Right lobe of liver (tissue), 6 donors: ENCODE measurements at regions not wholly inside any gene's neighbourhood (a gene's known extent, or its start where the extent isn't known, plus 50 kb on each side); places are given as distances from the start of the nearest gene placed in this dataset.

Experiments used
- ATAC-seq, 4 donors: fragments of 200-7000 bp; cut with Tn5 transposase; one replicate each; pipeline ENCODE4 v1.9.1; 2020; ENCODE audit warnings: mild to moderate bottlenecking in 4 of 4, moderate library complexity in 4 of 4
- DNase-seq, 3 donors: peaks; one replicate each; pipeline ENCODE4 v3.0.0-alpha.2; 2020
- H3K27ac ChIP-seq, 3 donors: fragments of 200-600 bp; one replicate each; pipeline ENCODE4 v1.8.0; 2022
- H3K27me3 ChIP-seq, 2 donors: fragments of 200-600 bp; one replicate each; pipeline ENCODE4 v1.8.0; 2022
- H3K36me3 ChIP-seq, 4 donors: fragments of 200-600 bp; sonication (generic) in 1 of 4; one replicate each; pipeline versions ENCODE4 v1.5.1 to v1.8.0; 2017 to 2022; ENCODE audit warnings: control low read depth in 1 of 4
- H3K4me1 ChIP-seq, 4 donors: fragments of 200-600 bp; sonication (generic) in 1 of 4; one replicate each; pipeline versions ENCODE4 v1.5.1 to v1.8.0; 2017 to 2022; ENCODE audit warnings: control low read depth in 1 of 4
- H3K4me3 ChIP-seq, 3 donors: fragments of 200-600 bp; one replicate each; pipeline ENCODE4 v1.8.0; 2022
- H3K9me3 ChIP-seq, 4 donors: fragments of 200-600 bp; sonication (generic) in 1 of 4; one replicate each; pipeline versions ENCODE4 v1.5.1 to v1.8.0; 2017 to 2022; ENCODE audit warnings: control low read depth in 1 of 4
- CTCF ChIP-seq, 4 donors: fragments of 200-600 bp in 3 of 4; fragments of 450-650 bp in 1 of 4; IDR thresholded peaks; one replicate each; pipeline versions ENCODE4 v1.5.1 to v1.8.0; 2016 to 2022; ENCODE audit warnings: antibody characterized with exemption in 4 of 4, mild to moderate bottlenecking in 2 of 4
- POLR2A ChIP-seq: fragments of 450-650 bp; IDR thresholded peaks from one replicate; pipeline ENCODE4 v1.6.1; 2017; ENCODE audit warnings: antibody characterized with exemption, mild to moderate bottlenecking
- WGBS: methylation state at CpG from one replicate; pipeline ENCODE4 v1.1.6; 2018; ENCODE audit warnings: low coverage, low lambda C conversion rate; ENCODE audit not compliant: insufficient coverage; ENCODE audit errors: missing lambda C conversion rate; 5-methylcytosine and 5-hydroxymethylcytosine counted together
- intact Hi-C, 2 donors: fragments of 100-400 bp; cut with DNase I; formaldehyde crosslinking; loops; one replicate each; pipeline versions ENCODE4 v1.11.2 to v1.14.1; 2022
- donor health status: DM: no; HTN: yes; CAD: no.
- donor health status: DM: no; HTN: no; CAD: no.
- donor health status: DM: no; HTN: no; CAD: no.
- donor health status: DM: no; HTN: yes; CAD: no.
- donor health status: DM: no; HTN: yes; CAD: no.

DNA sequence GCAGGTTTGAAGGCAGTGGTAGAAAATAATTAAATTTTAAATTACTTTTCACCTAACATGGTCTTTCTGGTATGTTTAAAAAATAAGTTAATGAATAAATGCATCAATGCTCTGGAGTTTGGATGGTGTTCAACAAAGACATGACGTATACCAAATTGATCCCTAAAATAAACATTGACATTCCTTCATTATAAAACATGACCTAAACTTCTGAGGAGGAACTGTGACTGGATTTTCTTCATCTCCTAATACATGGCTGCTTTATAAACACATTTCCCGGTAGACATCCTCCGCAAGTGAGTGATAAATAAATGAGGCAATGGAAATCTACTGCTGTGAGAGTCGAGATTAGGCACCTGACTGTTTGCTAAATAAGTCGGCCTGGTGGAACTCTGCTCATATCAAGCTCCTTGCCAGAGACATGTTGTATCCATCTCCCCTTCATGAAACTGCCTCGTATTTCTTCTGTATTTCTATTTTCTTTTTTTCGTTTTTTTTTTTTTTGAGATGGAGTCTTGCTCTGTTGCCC, 362.3 kb downstream of the RNF144A start:
- Histone ChIP-seq H3K4me3 (no peak overlapping the region), H3K4me1 (no peaks in the 10 kb centered on the region), H3K27ac (no peak overlapping the region), H3K27me3 (no peaks in the 10 kb centered on the region), H3K36me3 (no peaks in the 10 kb centered on the region), H3K9me3 (no peaks in the 10 kb centered on the region)
- 26% methylated on average over 6 of the region's 7 CpGs for WGBS
- DNase-seq (no peak), ATAC-seq (peak in 1 of 4 donors; percentile 46)
- TF ChIP-seq POLR2A = no peak
- TF ChIP-seq CTCF (IDR thresholded peaks at IDR 0.05) = no peak
- intact Hi-C loops = no loop called here

- Histone ChIP-seq H3K36me3 (no peaks in the 10 kb centered on the region), H3K27me3 (no peaks in the 10 kb centered on the region), H3K4me3 (no peak overlapping the region), H3K27ac (no peak overlapping the region), H3K9me3 (no peaks in the 10 kb centered on the region), H3K4me1 (no peaks in the 10 kb centered on the region)
- DNase-seq (no peak), ATAC-seq (no peak)
- TF ChIP-seq CTCF (IDR thresholded peaks at IDR 0.05) (no peak), POLR2A (no peak)
- intact Hi-C loops = loop anchor here in 1 of 2 donors (10.0 kb wide), 1 partner anchor 344 kb away; no protein-coding TSS in a partner anchor
- 39% methylated on average over 3 of the region's 3 CpGs for WGBS
Measured at GRCh38 chr2:7280790-7281189, 363.6 kb downstream of the RNF144A start.

GRCh38 chr2:7281231-7282201, 364.3 kb downstream of the RNF144A start:
- ATAC-seq (no peak), DNase-seq (no peak)
- 53% methylated on average over 9 of the region's 9 CpGs for WGBS
- H3K4me3 ChIP-seq = no peak overlapping the region
- TF ChIP-seq POLR2A (no peak), CTCF (IDR thresholded peaks at IDR 0.05) (no peak)
- no peaks in the 10 kb centered on the region for H3K9me3 ChIP-seq
- H3K36me3 ChIP-seq = no peaks in the 10 kb centered on the region
- no peaks in the 10 kb centered on the region for H3K27me3 ChIP-seq
- H3K27ac ChIP-seq = no peak overlapping the region
- intact Hi-C loops = loop anchor here in 1 of 2 donors (10.0 kb wide), 1 partner anchor 343 kb away; no protein-coding TSS in a partner anchor
- H3K4me1 ChIP-seq = no peaks in the 10 kb centered on the region

DNA sequence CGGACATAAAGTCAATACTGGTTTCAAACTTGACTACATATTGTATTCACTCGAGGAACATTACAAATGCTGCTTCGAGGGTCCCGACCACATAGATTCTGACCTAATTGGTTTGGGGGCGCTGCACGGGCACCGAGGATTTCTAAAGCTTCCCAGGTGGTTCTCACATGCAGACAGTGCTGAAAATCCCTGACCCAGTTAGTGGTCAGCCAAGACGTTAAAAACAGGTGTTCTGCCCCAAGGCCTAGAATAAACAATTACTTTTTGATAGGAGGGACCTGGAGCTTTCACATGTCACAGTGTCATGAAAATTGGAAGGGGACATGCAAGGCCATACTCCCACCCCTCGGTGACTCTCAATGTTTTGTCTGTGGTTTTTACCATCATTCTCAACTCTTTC, 368.9 kb downstream of the RNF144A start:
- H3K27ac ChIP-seq = no peak overlapping the region
- no peaks in the 10 kb centered on the region for H3K9me3 ChIP-seq
- intact Hi-C loops = loop anchor here in 1 of 2 donors (10.0 kb wide), 1 partner anchor 339 kb away; no protein-coding TSS in a partner anchor
- H3K27me3 ChIP-seq = no peaks in the 10 kb centered on the region
- ATAC-seq (no peak), DNase-seq (no peak)
- 71% methylated on average over 4 of the region's 9 CpGs for WGBS
- no peak overlapping the region for H3K4me3 ChIP-seq
- no peaks in the 10 kb centered on the region for H3K4me1 ChIP-seq
- no peak for TF ChIP-seq CTCF (IDR thresholded peaks at IDR 0.05)
- TF ChIP-seq POLR2A = no peak
- no peaks in the 10 kb centered on the region for H3K36me3 ChIP-seq
